ENCODE measurements at regions not wholly inside any gene's neighbourhood (a gene's known extent, or its start where the extent isn't known, plus 50 kb on each side); places are given as distances from the start of the nearest gene placed in this dataset.

GRCh38 chr2:6301426-6301825 lies 564.3 kb downstream of the CMPK2 start:
- TF ChIP-seq RXRA (IDR thresholded peaks at IDR 0.05; ENCODE audit: borderline replicate concordance, low read depth) = no peak
- no peak for TF ChIP-seq CTCF (IDR thresholded peaks at IDR 0.05)
- no peak for TF ChIP-seq TAF1 (IDR thresholded peaks at IDR 0.05; ENCODE audit: borderline replicate concordance, low read depth, low read length)
- no peak for TF ChIP-seq EP300 (IDR thresholded peaks at IDR 0.05; ENCODE audit: borderline replicate concordance in 1 of 2, low read depth in 1 of 2, low read length in 1 of 2)
- TF ChIP-seq POLR2AphosphoS5 (IDR thresholded peaks at IDR 0.05; ENCODE audit: low read depth, low read length) = no peak
- TF ChIP-seq TEAD4 (IDR thresholded peaks at IDR 0.05; ENCODE audit: borderline replicate concordance, insufficient read depth) = no peak
- no peak for TF ChIP-seq RAD21 (IDR thresholded peaks at IDR 0.05; ENCODE audit: low read length)
- TF ChIP-seq SMC3 (IDR thresholded peaks at IDR 0.05; ENCODE audit: low read depth, low read length) = no peak
- no peak for TF ChIP-seq FOSL2 (IDR thresholded peaks at IDR 0.05; ENCODE audit: borderline replicate concordance, low read depth)
- TF ChIP-seq USF1 (IDR thresholded peaks at IDR 0.05; ENCODE audit: borderline replicate concordance, low read depth) = no peak

Data from SK-N-SH (cell line).